Esophagus mucosa (tissue), 1 donor: ENCODE measurements at regions not wholly inside any gene's neighbourhood (a gene's known extent, or its start where the extent isn't known, plus 50 kb on each side); places are given as distances from the start of the nearest gene placed in this dataset.
"Not testable (repeated sequence)": the region's sequence is repeated elsewhere in the genome, so short reads cannot be mapped to it uniquely, and the experiment has no call there.

Experiments
- ATAC-seq: fragments of 200-7000 bp; cut with Tn5 transposase; one replicate; pipeline ENCODE4 v1.9.1; 2020
- donor health status: DM: yes; HTN: yes; CAD: no.

GRCh38 chr20:53739799-53740785, 146.5 kb upstream of the ZNF217 start:
- ATAC-seq: no peak

DNA sequence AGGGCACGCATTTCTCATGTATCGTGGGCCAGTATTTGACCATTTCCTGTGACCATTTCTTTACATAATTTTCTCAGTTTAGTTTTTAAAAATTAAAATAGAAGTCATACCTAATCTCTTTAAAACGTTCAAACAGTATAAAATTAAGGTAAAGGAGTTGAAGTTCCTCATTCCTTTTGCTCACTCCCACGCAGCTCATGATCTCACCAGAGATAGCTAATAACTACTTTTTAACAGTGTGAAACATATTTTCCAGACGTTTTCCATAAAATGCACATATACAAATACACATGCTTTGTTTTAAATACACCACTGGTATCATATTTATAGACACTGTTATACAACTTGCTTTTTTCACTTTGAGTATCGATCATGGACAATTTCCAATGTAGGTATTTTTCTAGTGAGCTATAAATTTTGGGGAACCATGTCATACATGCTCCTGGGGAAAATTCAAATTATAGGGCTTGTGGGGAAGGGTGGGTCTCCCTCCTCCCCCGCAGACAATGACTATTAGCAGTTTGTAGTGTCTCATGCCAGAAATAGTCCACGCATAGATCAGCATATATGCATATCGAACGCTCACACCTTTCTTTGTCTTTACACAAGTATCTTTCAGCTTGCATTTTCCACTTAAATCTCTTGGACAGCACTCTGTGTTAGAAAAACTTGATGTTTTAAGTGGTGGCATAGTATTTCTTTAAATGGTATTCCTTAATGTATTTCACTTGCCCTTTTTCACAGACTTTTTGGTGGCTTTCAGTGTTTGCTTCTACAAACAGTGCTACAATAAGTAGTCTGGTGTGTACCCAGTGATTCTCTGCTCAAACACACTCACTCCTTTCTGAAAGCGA, 145.5 kb upstream of the ZNF217 start:
- no peak for ATAC-seq

DNA sequence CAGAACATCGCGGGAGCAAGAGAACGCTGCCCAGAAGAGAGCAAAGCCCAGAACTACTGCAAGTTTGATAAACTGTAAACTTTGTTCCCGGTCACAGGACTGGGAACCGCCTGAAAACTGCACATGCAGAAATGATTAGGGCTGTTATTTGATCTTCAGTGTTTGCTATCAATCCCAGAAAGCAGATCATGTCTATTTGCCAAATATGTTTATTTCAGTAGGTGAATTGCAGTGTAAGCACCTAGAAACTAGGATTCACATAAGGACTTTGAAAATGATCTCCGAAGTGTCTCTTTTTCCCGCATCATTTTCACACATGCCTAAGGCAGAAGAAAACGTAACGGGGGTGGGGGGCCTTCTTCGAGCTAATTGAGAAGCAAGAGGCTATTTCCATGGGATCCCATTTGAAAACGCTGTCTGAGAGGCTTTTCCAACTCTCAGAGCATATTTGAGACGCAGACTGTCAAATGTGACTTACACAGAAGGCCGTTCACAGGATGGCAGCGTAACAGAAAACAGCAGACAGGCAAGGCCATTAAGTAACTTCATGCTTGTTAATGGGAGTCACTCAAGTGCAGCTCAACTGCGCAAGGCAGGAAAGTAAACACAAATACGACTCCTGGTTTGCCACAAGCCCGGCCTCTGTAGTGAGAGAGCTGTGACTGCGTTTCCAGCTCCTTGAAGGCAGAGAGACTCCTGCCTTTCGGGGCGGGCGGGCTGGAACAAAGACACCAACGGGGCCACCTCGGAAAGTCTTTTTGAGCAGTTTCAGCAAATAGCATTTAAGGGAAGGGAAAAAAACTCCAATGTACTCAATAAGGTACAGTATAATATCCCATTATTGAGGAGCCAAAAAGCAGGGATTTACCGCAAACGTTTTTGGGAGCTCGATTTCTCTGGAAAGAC, 144.7 kb upstream of the ZNF217 start:
- ATAC-seq: peak; percentile 75

GRCh38 chr20:53737396-53738038, 143.9 kb upstream of the ZNF217 start:
- ATAC-seq: no peak

GRCh38 chr20:53736757-53737395, 143.2 kb upstream of the ZNF217 start:
- ATAC-seq: no peak

GRCh38 chr20:53736122-53736756, 142.6 kb upstream of the ZNF217 start:
- ATAC-seq: no peak

DNA sequence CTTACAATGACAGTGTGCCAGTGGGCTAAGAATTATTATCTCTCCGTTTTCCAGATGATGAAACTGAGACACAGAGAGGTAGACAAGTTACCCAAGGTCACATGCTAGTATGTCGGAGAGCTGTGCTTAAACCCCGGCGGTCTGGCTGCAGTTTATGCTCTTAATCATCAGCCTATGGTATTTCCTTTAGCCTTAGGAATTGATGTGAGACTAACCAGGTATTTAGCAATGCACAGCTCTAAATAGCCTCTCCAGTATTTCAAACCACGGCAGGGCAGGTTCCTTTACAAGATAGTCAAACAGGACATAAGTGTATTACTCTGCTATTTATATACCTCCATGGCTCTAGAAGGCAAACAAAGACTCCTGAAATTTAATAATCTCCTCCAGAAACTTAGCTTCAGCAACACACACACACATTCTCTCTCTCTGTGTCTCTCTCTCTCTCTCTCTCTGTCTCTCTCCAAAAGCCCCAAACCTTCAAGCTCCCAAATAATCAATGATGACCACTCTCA, 142.0 kb upstream of the ZNF217 start:
- ATAC-seq: peak; percentile 87

DNA sequence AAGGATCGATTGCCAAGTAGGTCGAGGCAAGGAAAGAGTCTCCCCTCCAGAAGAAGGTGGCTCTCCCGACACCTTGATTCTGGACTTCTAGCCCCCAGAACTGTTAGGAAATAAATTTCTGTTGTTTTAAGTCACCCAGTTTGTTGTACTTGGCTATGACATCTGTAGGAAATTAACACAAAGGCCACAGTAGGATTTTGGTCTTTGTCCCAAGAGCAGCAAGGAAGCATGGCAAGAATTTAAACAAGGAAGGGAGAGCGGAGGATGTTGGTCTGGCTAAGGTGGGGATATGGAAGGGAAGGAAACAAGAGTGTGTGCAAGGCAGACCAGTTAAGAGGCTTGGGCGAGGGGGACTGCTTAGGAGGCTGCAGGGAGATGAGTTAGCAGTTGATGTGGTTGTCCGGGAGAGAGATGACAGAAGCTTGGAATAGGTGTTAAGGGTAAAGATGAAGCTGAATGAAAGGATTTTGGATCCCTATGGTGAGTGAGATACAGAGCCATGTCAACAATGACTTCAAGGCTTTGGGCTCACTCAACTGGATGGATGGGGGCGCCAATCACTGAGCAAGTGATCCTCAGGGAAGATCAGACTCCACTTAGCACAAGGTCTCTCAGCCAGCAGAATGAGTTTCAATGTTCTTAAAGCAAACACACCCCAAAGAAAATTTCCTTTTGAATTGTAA, 140.5 kb upstream of the ZNF217 start:
- no peak for ATAC-seq

GRCh38 chr20:53731595-53731994, 138.0 kb upstream of the ZNF217 start:
- no peak for ATAC-seq

GRCh38 chr20:53728359-53728758, 134.7 kb upstream of the ZNF217 start:
- no peak for ATAC-seq

- ATAC-seq: not testable (repeated sequence)
Observed at GRCh38 chr20:53727239-53727638, 133.6 kb upstream of the ZNF217 start.

DNA sequence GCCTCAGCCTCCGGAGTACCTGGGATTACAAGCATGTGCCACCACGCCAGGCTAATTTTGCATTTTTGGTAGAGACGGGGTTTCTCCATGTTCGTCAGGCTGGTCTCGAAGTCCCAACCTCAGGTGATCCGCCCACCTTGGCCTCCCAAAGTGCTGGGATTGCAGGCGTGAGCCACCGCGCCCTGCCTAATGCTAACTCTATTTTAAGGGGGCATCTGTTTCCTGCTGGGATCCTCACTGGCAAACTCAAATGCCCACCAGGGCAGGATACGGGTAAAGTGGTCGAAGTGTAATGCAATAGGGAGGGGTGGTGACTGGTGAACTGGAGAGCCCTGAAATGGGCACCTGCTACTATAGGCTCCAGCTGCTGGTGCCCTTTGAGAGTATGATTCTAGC, 131.9 kb upstream of the ZNF217 start:
- no peak for ATAC-seq

DNA sequence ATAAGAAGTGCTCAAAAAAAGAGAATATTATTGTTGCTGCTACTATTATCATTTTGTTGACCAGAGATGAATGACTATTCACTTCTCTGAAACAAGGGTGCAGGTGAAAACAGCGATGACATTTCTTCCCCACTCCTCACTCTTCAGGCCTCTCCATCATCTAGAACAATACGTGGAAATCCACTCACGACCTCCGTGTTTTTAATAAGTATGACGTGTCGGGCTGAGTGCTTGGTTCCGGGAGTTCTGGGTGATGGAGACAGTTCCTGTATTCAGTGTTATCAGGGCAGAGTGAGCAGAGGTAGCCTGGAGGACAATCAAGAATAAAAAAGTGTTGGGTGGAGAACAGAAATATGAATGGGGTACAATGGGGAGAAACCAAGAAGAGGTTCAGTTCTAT, 130.0 kb upstream of the ZNF217 start:
- no peak for ATAC-seq

DNA sequence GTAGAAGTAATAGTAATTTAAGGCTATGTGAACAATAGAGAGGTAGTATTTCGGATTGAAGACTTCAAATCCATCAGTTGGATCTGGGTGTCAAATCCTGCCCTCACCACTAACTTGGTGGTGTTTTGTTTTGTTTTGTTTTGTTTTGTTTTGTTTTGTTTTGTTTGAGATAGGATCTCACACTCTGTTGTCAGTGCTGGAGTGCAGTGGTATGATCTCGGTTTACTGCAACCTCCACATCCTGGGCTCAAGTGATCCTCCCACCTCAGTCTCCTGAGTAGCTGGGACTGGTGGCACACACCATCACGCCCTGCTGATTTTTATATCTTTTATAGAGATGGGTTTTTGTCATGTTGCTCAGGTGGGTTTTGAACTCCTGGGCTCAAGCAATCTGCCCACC, 129.4 kb upstream of the ZNF217 start:
- ATAC-seq: no peak

GRCh38 chr20:53722515-53723036, 128.9 kb upstream of the ZNF217 start:
- ATAC-seq: no peak

GRCh38 chr20:53721445-53721963, 127.9 kb upstream of the ZNF217 start:
- ATAC-seq: not testable (repeated sequence)

GRCh38 chr20:53719171-53719803, 125.6 kb upstream of the ZNF217 start:
- not testable (repeated sequence) for ATAC-seq

- ATAC-seq: no peak
Observed at GRCh38 chr20:53718142-53719021, 124.7 kb upstream of the ZNF217 start.
